Activated CD4-positive, CD25-positive, alpha-beta regulatory T cell treated with anti-CD3 and anti-CD28 coated beads, Interleukin-2, amount 50 U/mL, for 24 hours (primary cell): ENCODE measurements at regions not wholly inside any gene's neighbourhood (a gene's known extent, or its start where the extent isn't known, plus 50 kb on each side); places are given as distances from the start of the nearest gene placed in this dataset.

ENCODE experiments used
- ATAC-seq, 2 donors: fragments of 150-1000 bp; cut with Tn5 transposase; one replicate each; pipeline ENCODE4 v1.10.0; 2021; ENCODE audit warnings: mild to moderate bottlenecking in 1 of 2, moderate library complexity in 1 of 2

GRCh38 chr10:31604646-31605170, 285.7 kb downstream of the ZEB1 start:
- no peak for ATAC-seq

- ATAC-seq = no peak
Observed at GRCh38 chr10:31604096-31604495, 285.1 kb downstream of the ZEB1 start.

- ATAC-seq = peak; percentile 87 to 88
Observed at GRCh38 chr10:31603235-31604087, 284.4 kb downstream of the ZEB1 start.

- ATAC-seq = no peak
Observed at GRCh38 chr10:31602541-31603234, 283.7 kb downstream of the ZEB1 start.

GRCh38 chr10:31601136-31601535, 282.1 kb downstream of the ZEB1 start:
- ATAC-seq = no peak

GRCh38 chr10:31599626-31600504, 280.8 kb downstream of the ZEB1 start:
- peak; percentile 37 to 42 for ATAC-seq

GRCh38 chr10:31596765-31597164, 277.7 kb downstream of the ZEB1 start:
- ATAC-seq = no peak

- ATAC-seq = no peak
Observed at GRCh38 chr10:31595992-31596391, 277.0 kb downstream of the ZEB1 start.

- no peak for ATAC-seq
Observed at GRCh38 chr10:31594347-31594873, 275.4 kb downstream of the ZEB1 start.

- no peak for ATAC-seq
Observed at GRCh38 chr10:31593124-31593523, 274.1 kb downstream of the ZEB1 start.

GRCh38 chr10:31591569-31591968, 272.6 kb downstream of the ZEB1 start:
- ATAC-seq = no peak

GRCh38 chr10:31590023-31590800, 271.2 kb downstream of the ZEB1 start:
- ATAC-seq = no peak

GRCh38 chr10:31587691-31588090, 268.7 kb downstream of the ZEB1 start:
- no peak for ATAC-seq

GRCh38 chr10:31586723-31587638, 268.0 kb downstream of the ZEB1 start:
- peak in 1 of 2 donors; percentile 20 for ATAC-seq

GRCh38 chr10:31584876-31585275, 265.9 kb downstream of the ZEB1 start:
- ATAC-seq = no peak

GRCh38 chr10:31584098-31584631, 265.1 kb downstream of the ZEB1 start:
- ATAC-seq = no peak

- no peak for ATAC-seq
Observed at GRCh38 chr10:31583293-31583692, 264.3 kb downstream of the ZEB1 start.

GRCh38 chr10:31582365-31583052, 263.5 kb downstream of the ZEB1 start:
- ATAC-seq = no peak

GRCh38 chr10:31581741-31582323, 262.8 kb downstream of the ZEB1 start:
- no peak for ATAC-seq
